IMR-90 (cell line): ENCODE measurements at regions not wholly inside any gene's neighbourhood (a gene's known extent, or its start where the extent isn't known, plus 50 kb on each side); places are given as distances from the start of the nearest gene placed in this dataset.

Experiments
- CEBPB ChIP-seq: IDR thresholded peaks from 2 replicates; pipeline ENCODE4 v1.6.1; 2012; ENCODE audit warnings: low read depth, low read length, improper control_type of control experiment
- FOS ChIP-seq: fragments of 150-350 bp; IDR thresholded peaks from 2 replicates; pipeline ENCODE4 v1.6.1; 2016; ENCODE audit warnings: low read depth, low read length
- MAFK ChIP-seq: IDR thresholded peaks from 2 replicates; pipeline ENCODE4 v1.6.1; 2012; ENCODE audit warnings: low read depth, low read length, improper control_type of control experiment
- MAZ ChIP-seq: IDR thresholded peaks from 2 replicates; pipeline ENCODE4 v1.6.1; 2012; ENCODE audit warnings: low read depth, mild to moderate bottlenecking, low read length, improper control_type of control experiment, moderate library complexity, borderline replicate concordance
- MXI1 ChIP-seq: IDR thresholded peaks from 2 replicates; pipeline ENCODE4 v1.6.1; 2012; ENCODE audit warnings: low read depth, mild to moderate bottlenecking, low read length, moderate library complexity, borderline replicate concordance
- POLR2A ChIP-seq: IDR thresholded peaks from 2 replicates; pipeline ENCODE4 v1.6.1; 2012; ENCODE audit warnings: mild to moderate bottlenecking, low read depth, low read length
- RAD21 ChIP-seq: IDR thresholded peaks from 2 replicates; pipeline ENCODE4 v1.6.1; 2012; ENCODE audit warnings: low read length, improper control_type of control experiment
- RCOR1 ChIP-seq: IDR thresholded peaks from 2 replicates; pipeline ENCODE4 v1.6.1; 2012; ENCODE audit warnings: mild to moderate bottlenecking, low read length, improper control_type of control experiment; ENCODE audit not compliant: insufficient replicate concordance
- RFX5 ChIP-seq: IDR thresholded peaks from 2 replicates; pipeline ENCODE4 v1.8.0; 2012; ENCODE audit warnings: low read depth, mild to moderate bottlenecking, low read length, moderate library complexity
- TF ChIP-seq, protein P1 (sequence below): conservative IDR thresholded peaks from 2 replicates; pipeline ENCODE4 v1.5.1; 2012; ENCODE audit warnings: mild to moderate bottlenecking, low read depth, low read length, improper control_type of control experiment
- TF ChIP-seq, protein P2 (sequence below): fragments of 150-350 bp; IDR thresholded peaks from 2 replicates; pipeline ENCODE4 v1.6.1; 2016; ENCODE audit warnings: low read depth, mild to moderate bottlenecking, low read length, moderate library complexity, borderline replicate concordance

DNA sequence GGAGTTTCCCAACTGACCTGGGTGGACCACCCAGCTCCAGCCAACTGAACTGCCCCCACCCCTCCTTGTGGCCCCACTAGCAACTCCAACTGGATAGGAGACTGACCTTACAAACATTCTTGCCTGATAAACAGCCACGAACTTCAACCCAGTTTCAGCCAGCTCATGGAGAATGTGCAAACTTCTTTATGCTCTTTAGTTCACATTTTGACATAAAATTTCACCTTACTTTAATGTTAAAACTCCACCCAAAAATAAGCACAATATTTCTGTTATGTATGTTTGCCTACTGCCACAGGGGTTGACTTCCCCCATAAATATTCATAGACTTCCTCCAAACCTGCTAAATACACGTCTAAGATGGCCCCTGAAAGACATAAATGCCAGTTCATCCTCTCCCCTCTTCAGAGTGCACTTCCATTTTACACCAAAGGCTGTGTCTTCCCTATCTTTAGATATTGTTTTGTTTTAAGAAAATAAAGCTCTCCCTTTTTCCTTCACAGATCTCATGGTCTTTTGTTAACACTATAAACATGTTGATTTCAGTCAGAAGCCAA lies 643.7 kb downstream of the EPM2A start:
- TF ChIP-seq, protein P1, sequence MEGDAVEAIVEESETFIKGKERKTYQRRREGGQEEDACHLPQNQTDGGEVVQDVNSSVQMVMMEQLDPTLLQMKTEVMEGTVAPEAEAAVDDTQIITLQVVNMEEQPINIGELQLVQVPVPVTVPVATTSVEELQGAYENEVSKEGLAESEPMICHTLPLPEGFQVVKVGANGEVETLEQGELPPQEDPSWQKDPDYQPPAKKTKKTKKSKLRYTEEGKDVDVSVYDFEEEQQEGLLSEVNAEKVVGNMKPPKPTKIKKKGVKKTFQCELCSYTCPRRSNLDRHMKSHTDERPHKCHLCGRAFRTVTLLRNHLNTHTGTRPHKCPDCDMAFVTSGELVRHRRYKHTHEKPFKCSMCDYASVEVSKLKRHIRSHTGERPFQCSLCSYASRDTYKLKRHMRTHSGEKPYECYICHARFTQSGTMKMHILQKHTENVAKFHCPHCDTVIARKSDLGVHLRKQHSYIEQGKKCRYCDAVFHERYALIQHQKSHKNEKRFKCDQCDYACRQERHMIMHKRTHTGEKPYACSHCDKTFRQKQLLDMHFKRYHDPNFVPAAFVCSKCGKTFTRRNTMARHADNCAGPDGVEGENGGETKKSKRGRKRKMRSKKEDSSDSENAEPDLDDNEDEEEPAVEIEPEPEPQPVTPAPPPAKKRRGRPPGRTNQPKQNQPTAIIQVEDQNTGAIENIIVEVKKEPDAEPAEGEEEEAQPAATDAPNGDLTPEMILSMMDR, result no peak
- TF ChIP-seq FOS (no peak), MAZ (no peak), CEBPB (no peak), RAD21 (no peak), MXI1 (no peak), POLR2A (no peak), MAFK (no peak), RCOR1 (no peak), RFX5 (no peak)
- TF ChIP-seq, protein P2, sequence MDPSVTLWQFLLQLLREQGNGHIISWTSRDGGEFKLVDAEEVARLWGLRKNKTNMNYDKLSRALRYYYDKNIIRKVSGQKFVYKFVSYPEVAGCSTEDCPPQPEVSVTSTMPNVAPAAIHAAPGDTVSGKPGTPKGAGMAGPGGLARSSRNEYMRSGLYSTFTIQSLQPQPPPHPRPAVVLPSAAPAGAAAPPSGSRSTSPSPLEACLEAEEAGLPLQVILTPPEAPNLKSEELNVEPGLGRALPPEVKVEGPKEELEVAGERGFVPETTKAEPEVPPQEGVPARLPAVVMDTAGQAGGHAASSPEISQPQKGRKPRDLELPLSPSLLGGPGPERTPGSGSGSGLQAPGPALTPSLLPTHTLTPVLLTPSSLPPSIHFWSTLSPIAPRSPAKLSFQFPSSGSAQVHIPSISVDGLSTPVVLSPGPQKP, result no peak
